K562 (cell line): ENCODE measurements at regions not wholly inside any gene's neighbourhood (a gene's known extent, or its start where the extent isn't known, plus 50 kb on each side); places are given as distances from the start of the nearest gene placed in this dataset.

ENCODE experiments used
- FOXA1 ChIP-seq: fragments of 450-650 bp; IDR thresholded peaks from 2 replicates; pipeline ENCODE4 v1.6.1; 2016; ENCODE audit warnings: mild to moderate bottlenecking, borderline replicate concordance
- NFIC ChIP-seq: fragments of 450-650 bp; IDR thresholded peaks from 2 replicates; pipeline ENCODE4 v1.6.1; 2017; ENCODE audit warnings: mild to moderate bottlenecking, inconsistent platforms
- PTRF ChIP-seq: fragments of 450-650 bp; IDR thresholded peaks from 2 replicates; pipeline ENCODE4 v1.6.1; 2016; ENCODE audit warnings: mild to moderate bottlenecking, missing genetic modification characterization, missing compliant biosample characterization
- TAF9B ChIP-seq: fragments of 450-650 bp; IDR thresholded peaks from 2 replicates; pipeline ENCODE4 v1.6.1; 2018; ENCODE audit warnings: mild to moderate bottlenecking; ENCODE audit not compliant: partially characterized antibody
- THAP7 ChIP-seq: fragments of 250-450 bp; sonication (Bioruptor Pico); IDR thresholded peaks from 2 replicates; pipeline ENCODE4 v1.5.0; 2021
- ZHX1 ChIP-seq: fragments of 150-350 bp; conservative IDR thresholded peaks from 2 replicates; pipeline ENCODE4 v1.6.1; 2014; ENCODE audit warnings: low read length
- ZNF121 ChIP-seq: sonication (generic); formaldehyde crosslinking; conservative IDR thresholded peaks from 2 replicates; pipeline ENCODE4 v1.8.0; 2022; ENCODE audit warnings: missing genetic modification reagents
- ZSCAN32 ChIP-seq: fragments of 450-650 bp; formaldehyde crosslinking; IDR thresholded peaks from 2 replicates; pipeline ENCODE4 v1.4.0; 2020; ENCODE audit warnings: mild to moderate bottlenecking, moderate library complexity
- TF ChIP-seq, protein P1 (sequence below): IDR thresholded peaks from 2 replicates; pipeline ENCODE4 v1.6.1; 2016; ENCODE audit warnings: missing genetic modification characterization, missing compliant biosample characterization

- TF ChIP-seq ZHX1 = no peak
- TF ChIP-seq, protein P1, sequence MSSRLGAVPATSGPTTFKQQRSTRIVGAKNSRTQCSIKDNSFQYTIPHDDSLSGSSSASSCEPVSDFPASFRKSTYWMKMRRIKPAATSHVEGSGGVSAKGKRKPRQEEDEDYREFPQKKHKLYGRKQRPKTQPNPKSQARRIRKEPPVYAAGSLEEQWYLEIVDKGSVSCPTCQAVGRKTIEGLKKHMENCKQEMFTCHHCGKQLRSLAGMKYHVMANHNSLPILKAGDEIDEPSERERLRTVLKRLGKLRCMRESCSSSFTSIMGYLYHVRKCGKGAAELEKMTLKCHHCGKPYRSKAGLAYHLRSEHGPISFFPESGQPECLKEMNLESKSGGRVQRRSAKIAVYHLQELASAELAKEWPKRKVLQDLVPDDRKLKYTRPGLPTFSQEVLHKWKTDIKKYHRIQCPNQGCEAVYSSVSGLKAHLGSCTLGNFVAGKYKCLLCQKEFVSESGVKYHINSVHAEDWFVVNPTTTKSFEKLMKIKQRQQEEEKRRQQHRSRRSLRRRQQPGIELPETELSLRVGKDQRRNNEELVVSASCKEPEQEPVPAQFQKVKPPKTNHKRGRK (tag) = no peak
- no peak for TF ChIP-seq FOXA1
- no peak for TF ChIP-seq NFIC
- TF ChIP-seq TAF9B = no peak
- TF ChIP-seq ZSCAN32 (CRISPR knock-in tag) = no peak
- TF ChIP-seq ZNF121 (CRISPR knock-in tag) = no peak
- TF ChIP-seq PTRF (tag) = no peak
- TF ChIP-seq THAP7 = no peak
These were observed 214.2 kb upstream of the PDE10A start (continued) for GRCh38 chr6:165877192-165877591.
